ENCODE measurements at regions not wholly inside any gene's neighbourhood (a gene's known extent, or its start where the extent isn't known, plus 50 kb on each side); places are given as distances from the start of the nearest gene placed in this dataset.
"Not testable (repeated sequence)": the region's sequence is repeated elsewhere in the genome, so short reads cannot be mapped to it uniquely, and the experiment has no call there.

DNA sequence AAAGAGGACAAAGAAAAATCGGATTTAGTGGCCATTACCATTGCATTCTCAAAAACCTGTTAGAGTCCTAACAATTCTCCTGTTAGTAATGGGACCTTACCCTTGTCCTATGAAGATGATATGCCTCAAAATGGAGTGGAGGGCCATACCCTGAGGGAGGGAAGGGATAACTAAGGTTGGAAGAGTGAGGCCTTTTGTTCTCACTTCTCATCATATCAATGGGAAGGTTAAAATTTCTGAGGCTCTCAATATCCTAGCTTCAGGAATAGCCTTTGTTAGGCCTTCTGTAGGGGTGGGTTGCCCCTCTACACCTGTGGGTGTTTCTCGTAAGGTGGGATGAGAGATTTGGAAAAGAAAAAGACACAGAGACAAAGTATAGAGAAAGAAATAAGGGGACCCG, 109.4 kb upstream of the SGIP1 start:
- peaks cover 11% of the 10 kb centered on the region for H3K9me3 ChIP-seq (ENCODE audit: control insufficient read depth, insufficient read depth, low read length)
- peak overlapping the region; percentile 39 for H3K27ac ChIP-seq (ENCODE audit: low read depth, low read length)
- H3K36me3 ChIP-seq (ENCODE audit: control insufficient read depth, insufficient read depth, low read length); H3K4me3 ChIP-seq (ENCODE audit: low read depth, low read length); H3K27me3 ChIP-seq (ENCODE audit: control insufficient read depth, insufficient read depth, low read length); H3K9ac ChIP-seq (ENCODE audit: low read depth, low read length): not testable (repeated sequence)
- peaks cover 25% of the 10 kb centered on the region for H3K4me1 ChIP-seq (ENCODE audit: control insufficient read depth, insufficient read depth, low read length)

DNA sequence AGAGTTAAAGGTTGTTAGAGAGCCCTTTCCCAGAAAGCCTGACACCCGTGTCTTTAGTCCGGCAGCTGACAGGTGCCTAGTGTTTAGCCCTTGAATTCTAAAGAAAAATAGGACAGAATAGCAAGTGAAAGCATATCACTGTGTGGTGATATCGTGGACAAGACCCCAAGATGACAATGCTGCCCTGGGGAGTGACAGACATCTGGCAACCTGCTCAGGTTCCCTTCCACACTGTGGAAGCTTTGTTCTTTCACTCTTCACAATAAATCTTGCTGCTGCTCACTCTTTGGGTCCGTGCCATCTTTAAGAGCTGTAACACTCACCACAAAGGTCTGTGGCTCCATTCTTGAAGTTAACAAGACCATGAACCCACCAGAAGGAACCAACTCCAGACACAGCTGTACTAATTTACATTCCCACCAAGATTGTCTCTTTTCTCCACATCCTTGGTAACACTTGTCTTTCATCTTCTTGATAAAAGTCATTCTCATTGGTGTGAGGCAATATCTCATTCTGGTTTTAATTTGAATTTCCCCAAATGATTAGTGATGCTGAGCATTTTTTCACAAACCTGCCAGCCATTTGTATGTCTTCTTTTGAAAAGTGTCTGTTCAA, 107.6 kb upstream of the SGIP1 start:
- H3K9ac ChIP-seq (ENCODE audit: low read depth, low read length) = no peak overlapping the region
- peak overlapping the region; percentile 5 for H3K27ac ChIP-seq (ENCODE audit: low read depth, low read length)
- H3K4me1 ChIP-seq (ENCODE audit: control insufficient read depth, insufficient read depth, low read length) = peaks cover 25% of the 10 kb centered on the region
- H3K36me3 ChIP-seq (ENCODE audit: control insufficient read depth, insufficient read depth, low read length) = no peaks in the 10 kb centered on the region
- H3K9me3 ChIP-seq (ENCODE audit: control insufficient read depth, insufficient read depth, low read length) = peaks cover 15% of the 10 kb centered on the region
- no peak overlapping the region for H3K4me3 ChIP-seq (ENCODE audit: low read depth, low read length)
- H3K27me3 ChIP-seq (ENCODE audit: control insufficient read depth, insufficient read depth, low read length) = no peaks in the 10 kb centered on the region

- H3K9me3 ChIP-seq (ENCODE audit: control insufficient read depth, insufficient read depth, low read length) = peaks cover 15% of the 10 kb centered on the region
- H3K27me3 ChIP-seq (ENCODE audit: control insufficient read depth, insufficient read depth, low read length) = not testable (repeated sequence)
Observed at GRCh38 chr1:66430815-66431214, 103.1 kb upstream of the SGIP1 start.

DNA sequence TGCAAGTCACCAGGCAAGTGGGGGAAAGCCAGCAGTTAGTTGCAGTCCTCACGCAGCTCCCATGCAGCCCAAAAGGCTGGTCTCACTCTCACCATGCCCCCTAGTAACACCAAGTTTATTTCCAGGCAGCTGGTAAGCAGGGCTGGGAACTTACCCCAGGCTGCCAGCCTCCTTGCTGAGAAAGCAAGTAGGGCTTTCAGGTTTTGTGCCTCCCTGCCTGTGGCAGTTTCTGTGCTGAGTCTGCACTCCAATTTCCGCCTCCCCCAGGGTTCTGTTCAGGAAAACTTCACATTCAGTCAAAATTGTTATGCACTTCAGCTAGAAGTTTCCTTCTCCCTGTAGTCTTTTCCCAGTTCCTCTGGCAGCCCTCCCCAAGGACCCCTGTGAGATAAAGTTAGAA, 102.0 kb upstream of the SGIP1 start:
- no peak overlapping the region for H3K9ac ChIP-seq (ENCODE audit: low read depth, low read length)
- H3K36me3 ChIP-seq (ENCODE audit: control insufficient read depth, insufficient read depth, low read length) = no peaks in the 10 kb centered on the region
- H3K9me3 ChIP-seq (ENCODE audit: control insufficient read depth, insufficient read depth, low read length) = peaks cover 15% of the 10 kb centered on the region
- H3K4me3 ChIP-seq (ENCODE audit: low read depth, low read length) = no peak overlapping the region
- H3K27me3 ChIP-seq (ENCODE audit: control insufficient read depth, insufficient read depth, low read length) = no peaks in the 10 kb centered on the region
- no peak overlapping the region for H3K27ac ChIP-seq (ENCODE audit: low read depth, low read length)
- peaks cover 19% of the 10 kb centered on the region for H3K4me1 ChIP-seq (ENCODE audit: control insufficient read depth, insufficient read depth, low read length)

More at GRCh38 chr1:66430815-66431214, 103.1 kb upstream of the SGIP1 start:
- not testable (repeated sequence) for H3K4me3 ChIP-seq (ENCODE audit: low read depth, low read length); H3K9ac ChIP-seq (ENCODE audit: low read depth, low read length); H3K36me3 ChIP-seq (ENCODE audit: control insufficient read depth, insufficient read depth, low read length); H3K27ac ChIP-seq (ENCODE audit: low read depth, low read length)
- H3K4me1 ChIP-seq (ENCODE audit: control insufficient read depth, insufficient read depth, low read length) = peaks cover 22% of the 10 kb centered on the region

DNA sequence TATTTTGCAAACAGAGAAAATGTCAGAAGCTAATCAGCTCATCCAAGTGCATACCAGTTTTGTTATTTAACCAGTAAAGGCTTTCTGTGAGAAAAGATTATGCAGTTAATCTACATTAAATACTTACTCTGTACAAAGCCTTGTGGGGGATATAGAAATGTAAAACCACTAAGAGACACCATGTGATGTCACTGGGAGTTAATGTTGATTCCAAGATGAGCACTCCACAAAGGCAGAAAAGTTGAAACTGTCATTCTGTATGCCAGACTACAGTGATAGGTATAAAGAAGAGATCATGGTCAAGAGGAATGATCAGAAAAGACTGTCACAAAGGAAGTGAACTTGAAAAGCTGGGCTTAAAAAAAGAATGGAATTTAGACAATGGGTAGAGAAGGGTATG, 100.3 kb upstream of the SGIP1 start:
- Histone ChIP-seq H3K4me1 (ENCODE audit: control insufficient read depth, insufficient read depth, low read length) (peaks cover 21% of the 10 kb centered on the region), H3K9ac (ENCODE audit: low read depth, low read length) (no peak overlapping the region), H3K36me3 (ENCODE audit: control insufficient read depth, insufficient read depth, low read length) (no peaks in the 10 kb centered on the region), H3K4me3 (ENCODE audit: low read depth, low read length) (no peak overlapping the region), H3K27me3 (ENCODE audit: control insufficient read depth, insufficient read depth, low read length) (no peaks in the 10 kb centered on the region), H3K27ac (ENCODE audit: low read depth, low read length) (no peak overlapping the region), H3K9me3 (ENCODE audit: control insufficient read depth, insufficient read depth, low read length) (peaks cover 5% of the 10 kb centered on the region; the same call in 1 of the 2 replicates)

GRCh38 chr1:66434096-66434495, 99.9 kb upstream of the SGIP1 start:
- Histone ChIP-seq H3K4me3 (ENCODE audit: low read depth, low read length) (no peak overlapping the region), H3K27me3 (ENCODE audit: control insufficient read depth, insufficient read depth, low read length) (no peaks in the 10 kb centered on the region), H3K9me3 (ENCODE audit: control insufficient read depth, insufficient read depth, low read length) (peaks cover 5% of the 10 kb centered on the region; the same call in 1 of the 2 replicates), H3K9ac (ENCODE audit: low read depth, low read length) (no peak overlapping the region), H3K4me1 (ENCODE audit: control insufficient read depth, insufficient read depth, low read length) (peaks cover 23% of the 10 kb centered on the region), H3K36me3 (ENCODE audit: control insufficient read depth, insufficient read depth, low read length) (no peaks in the 10 kb centered on the region), H3K27ac (ENCODE audit: low read depth, low read length) (no peak overlapping the region)

- Histone ChIP-seq H3K9me3 (ENCODE audit: control insufficient read depth, insufficient read depth, low read length) (no peaks in the 10 kb centered on the region), H3K36me3 (ENCODE audit: control insufficient read depth, insufficient read depth, low read length) (no peaks in the 10 kb centered on the region), H3K27me3 (ENCODE audit: control insufficient read depth, insufficient read depth, low read length) (no peaks in the 10 kb centered on the region), H3K9ac (ENCODE audit: low read depth, low read length) (no peak overlapping the region), H3K4me1 (ENCODE audit: control insufficient read depth, insufficient read depth, low read length) (peaks cover 23% of the 10 kb centered on the region), H3K4me3 (ENCODE audit: low read depth, low read length) (no peak overlapping the region), H3K27ac (ENCODE audit: low read depth, low read length) (no peak overlapping the region)
Observed at GRCh38 chr1:66435541-66435940, 98.4 kb upstream of the SGIP1 start.

GRCh38 chr1:66436378-66437135, 97.4 kb upstream of the SGIP1 start:
- no peaks in the 10 kb centered on the region for H3K9me3 ChIP-seq (ENCODE audit: control insufficient read depth, insufficient read depth, low read length)
- no peak overlapping the region for H3K27ac ChIP-seq (ENCODE audit: low read depth, low read length)
- H3K4me1 ChIP-seq (ENCODE audit: control insufficient read depth, insufficient read depth, low read length) = peaks cover 23% of the 10 kb centered on the region
- H3K4me3 ChIP-seq (ENCODE audit: low read depth, low read length) = no peak overlapping the region
- H3K9ac ChIP-seq (ENCODE audit: low read depth, low read length) = no peak overlapping the region
- H3K36me3 ChIP-seq (ENCODE audit: control insufficient read depth, insufficient read depth, low read length) = no peaks in the 10 kb centered on the region
- H3K27me3 ChIP-seq (ENCODE audit: control insufficient read depth, insufficient read depth, low read length) = no peaks in the 10 kb centered on the region

GRCh38 chr1:66437136-66437401, 96.9 kb upstream of the SGIP1 start:
- H3K36me3 ChIP-seq (ENCODE audit: control insufficient read depth, insufficient read depth, low read length) = no peaks in the 10 kb centered on the region
- no peak overlapping the region for H3K27ac ChIP-seq (ENCODE audit: low read depth, low read length)
- H3K27me3 ChIP-seq (ENCODE audit: control insufficient read depth, insufficient read depth, low read length) = no peaks in the 10 kb centered on the region
- H3K9me3 ChIP-seq (ENCODE audit: control insufficient read depth, insufficient read depth, low read length) = no peaks in the 10 kb centered on the region
- H3K4me3 ChIP-seq (ENCODE audit: low read depth, low read length) = no peak overlapping the region
- H3K9ac ChIP-seq (ENCODE audit: low read depth, low read length) = no peak overlapping the region
- peaks cover 20% of the 10 kb centered on the region for H3K4me1 ChIP-seq (ENCODE audit: control insufficient read depth, insufficient read depth, low read length)

DNA sequence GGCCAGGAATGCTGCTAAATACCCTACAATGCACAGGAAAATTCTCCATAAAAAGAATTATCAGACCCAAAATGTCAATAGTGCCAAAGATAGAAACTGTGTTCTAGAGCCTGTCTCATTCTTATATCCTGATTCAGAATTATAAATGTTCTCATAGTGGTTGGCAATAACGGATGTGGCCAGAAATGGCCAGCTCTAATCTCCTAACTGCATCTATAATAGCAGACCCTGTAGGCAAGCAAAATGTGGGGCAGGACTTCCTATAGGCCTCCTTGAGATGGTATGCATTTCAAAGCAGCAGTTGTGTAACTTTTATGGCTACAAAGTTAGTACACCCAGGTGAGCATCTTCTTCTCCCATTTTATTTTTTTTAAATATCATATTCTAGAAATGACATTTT, 95.9 kb upstream of the SGIP1 start:
- no peaks in the 10 kb centered on the region for H3K36me3 ChIP-seq (ENCODE audit: control insufficient read depth, insufficient read depth, low read length)
- H3K4me1 ChIP-seq (ENCODE audit: control insufficient read depth, insufficient read depth, low read length) = peaks cover 19% of the 10 kb centered on the region
- H3K9me3 ChIP-seq (ENCODE audit: control insufficient read depth, insufficient read depth, low read length) = no peaks in the 10 kb centered on the region
- no peak overlapping the region for H3K27ac ChIP-seq (ENCODE audit: low read depth, low read length)
- no peak overlapping the region for H3K9ac ChIP-seq (ENCODE audit: low read depth, low read length)
- no peak overlapping the region for H3K4me3 ChIP-seq (ENCODE audit: low read depth, low read length)
- H3K27me3 ChIP-seq (ENCODE audit: control insufficient read depth, insufficient read depth, low read length) = no peaks in the 10 kb centered on the region

- Histone ChIP-seq H3K4me1 (ENCODE audit: control insufficient read depth, insufficient read depth, low read length) (peaks cover 16% of the 10 kb centered on the region), H3K36me3 (ENCODE audit: control insufficient read depth, insufficient read depth, low read length) (no peaks in the 10 kb centered on the region), H3K27ac (ENCODE audit: low read depth, low read length) (no peak overlapping the region), H3K27me3 (ENCODE audit: control insufficient read depth, insufficient read depth, low read length) (no peaks in the 10 kb centered on the region), H3K4me3 (ENCODE audit: low read depth, low read length) (no peak overlapping the region), H3K9ac (ENCODE audit: low read depth, low read length) (no peak overlapping the region), H3K9me3 (ENCODE audit: control insufficient read depth, insufficient read depth, low read length) (no peaks in the 10 kb centered on the region)
Observed at GRCh38 chr1:66438501-66438900, 95.5 kb upstream of the SGIP1 start.

Measured in HUES48 (cell line).